SJSA1 (cell line): ENCODE measurements at regions not wholly inside any gene's neighbourhood (a gene's known extent, or its start where the extent isn't known, plus 50 kb on each side); places are given as distances from the start of the nearest gene placed in this dataset.
"Not testable (repeated sequence)": the region's sequence is repeated elsewhere in the genome, so short reads cannot be mapped to it uniquely, and the experiment has no call there.

Source experiments
- DNase-seq, 2 experiments: peaks; one replicate each; pipeline ENCODE4 v3.0.0-alpha.2; 2015 to 2020; ENCODE audit warnings: low spot score in 2 of 2, low read depth in 1 of 2
- H3K27ac ChIP-seq: fragments of 250-450 bp; sonication (Bioruptor Pico); 2 replicates; pipeline ENCODE4 v1.5.1; 2020; ENCODE audit warnings: mild to moderate bottlenecking, moderate library complexity
- H3K27me3 ChIP-seq: fragments of 250-450 bp; sonication (Bioruptor Pico); replicated peaks from 2 replicates; pipeline ENCODE4 v1.5.1; 2020; ENCODE audit warnings: mild to moderate bottlenecking, moderate library complexity
- H3K36me3 ChIP-seq: fragments of 250-450 bp; sonication (Bioruptor Pico); 2 replicates; pipeline ENCODE4 v1.5.1; 2020; ENCODE audit warnings: mild to moderate bottlenecking
- H3K4me1 ChIP-seq: fragments of 250-450 bp; sonication (Bioruptor Pico); replicated peaks from 2 replicates; pipeline ENCODE4 v1.6.1; 2021; ENCODE audit warnings: mild to moderate bottlenecking
- H3K4me3 ChIP-seq: fragments of 250-450 bp; sonication (Bioruptor Pico); 2 replicates; pipeline ENCODE4 v1.5.1; 2020; ENCODE audit warnings: mild to moderate bottlenecking
- H3K9me3 ChIP-seq: fragments of 250-450 bp; sonication (Bioruptor Pico); replicated peaks from 2 replicates; pipeline ENCODE4 v1.5.1; 2020; ENCODE audit warnings: mild to moderate bottlenecking

- H3K27ac ChIP-seq, H3K36me3 ChIP-seq, H3K27me3 ChIP-seq, H3K4me1 ChIP-seq, H3K4me3 ChIP-seq, DNase-seq, H3K9me3 ChIP-seq: not testable (repeated sequence)
Observed at GRCh38 chr2:208773074-208773473, 366.5 kb downstream of the PTH2R start.

GRCh38 chr2:208781166-208781565, 374.6 kb downstream of the PTH2R start:
- Histone ChIP-seq H3K27me3 (no peaks in the 10 kb centered on the region), H3K27ac (no peak overlapping the region), H3K9me3 (no peaks in the 10 kb centered on the region), H3K4me1 (no peaks in the 10 kb centered on the region), H3K4me3 (no peak overlapping the region), H3K36me3 (no peaks in the 10 kb centered on the region)
- DNase-seq, result no peak

GRCh38 chr2:208782097-208782496, 375.5 kb downstream of the PTH2R start:
- no peak for DNase-seq
- H3K36me3 ChIP-seq, result no peaks in the 10 kb centered on the region
- H3K4me3 ChIP-seq, result no peak overlapping the region
- H3K9me3 ChIP-seq, result no peaks in the 10 kb centered on the region
- H3K27ac ChIP-seq, result no peak overlapping the region
- H3K4me1 ChIP-seq, result no peaks in the 10 kb centered on the region
- no peaks in the 10 kb centered on the region for H3K27me3 ChIP-seq

GRCh38 chr2:208783184-208783583, 376.6 kb downstream of the PTH2R start:
- Histone ChIP-seq H3K4me1 (no peaks in the 10 kb centered on the region), H3K4me3 (no peak overlapping the region), H3K36me3 (no peaks in the 10 kb centered on the region), H3K9me3 (no peaks in the 10 kb centered on the region), H3K27ac (no peak overlapping the region), H3K27me3 (no peaks in the 10 kb centered on the region)
- no peak for DNase-seq

GRCh38 chr2:208784774-208785173, 378.2 kb downstream of the PTH2R start:
- H3K4me3 ChIP-seq, H3K27ac ChIP-seq, DNase-seq, H3K27me3 ChIP-seq, H3K9me3 ChIP-seq, H3K4me1 ChIP-seq, H3K36me3 ChIP-seq: not testable (repeated sequence)

GRCh38 chr2:208791257-208791656, 384.7 kb downstream of the PTH2R start:
- Histone ChIP-seq H3K9me3 (no peaks in the 10 kb centered on the region), H3K36me3 (no peaks in the 10 kb centered on the region), H3K4me1 (no peaks in the 10 kb centered on the region), H3K27me3 (no peaks in the 10 kb centered on the region), H3K4me3 (no peak overlapping the region), H3K27ac (no peak overlapping the region)
- DNase-seq, result no peak

- Histone ChIP-seq H3K4me1 (no peaks in the 10 kb centered on the region), H3K36me3 (no peaks in the 10 kb centered on the region), H3K9me3 (no peaks in the 10 kb centered on the region), H3K27me3 (no peaks in the 10 kb centered on the region), H3K4me3 (no peak overlapping the region), H3K27ac (no peak overlapping the region)
- DNase-seq, result no peak
Observed at GRCh38 chr2:208792766-208793165, 386.2 kb downstream of the PTH2R start.

- H3K4me3 ChIP-seq, result no peak overlapping the region
- no peaks in the 10 kb centered on the region for H3K27me3 ChIP-seq
- H3K4me1 ChIP-seq, result no peaks in the 10 kb centered on the region
- no peak overlapping the region for H3K27ac ChIP-seq
- no peaks in the 10 kb centered on the region for H3K9me3 ChIP-seq
- DNase-seq, result no peak
- no peaks in the 10 kb centered on the region for H3K36me3 ChIP-seq
Observed at GRCh38 chr2:208793434-208793833, 386.8 kb downstream of the PTH2R start.

- H3K36me3 ChIP-seq, result no peaks in the 10 kb centered on the region
- no peak for DNase-seq
Observed at GRCh38 chr2:208794288-208794975, 387.8 kb downstream of the PTH2R start.

GRCh38 chr2:208798698-208799097, 392.1 kb downstream of the PTH2R start:
- H3K27me3 ChIP-seq, result no peaks in the 10 kb centered on the region
- no peaks in the 10 kb centered on the region for H3K36me3 ChIP-seq
- no peaks in the 10 kb centered on the region for H3K9me3 ChIP-seq
- no peak overlapping the region for H3K4me3 ChIP-seq
- H3K27ac ChIP-seq, result no peak overlapping the region
- DNase-seq, result no peak
- H3K4me1 ChIP-seq, result no peaks in the 10 kb centered on the region

More at GRCh38 chr2:208794288-208794975, 387.8 kb downstream of the PTH2R start:
- Histone ChIP-seq H3K27me3 (no peaks in the 10 kb centered on the region), H3K4me1 (no peaks in the 10 kb centered on the region), H3K4me3 (no peak overlapping the region), H3K27ac (no peak overlapping the region), H3K9me3 (no peaks in the 10 kb centered on the region)

GRCh38 chr2:208799397-208799796, 392.8 kb downstream of the PTH2R start:
- no peak overlapping the region for H3K27ac ChIP-seq
- no peaks in the 10 kb centered on the region for H3K27me3 ChIP-seq
- H3K4me1 ChIP-seq, result no peaks in the 10 kb centered on the region
- no peak overlapping the region for H3K4me3 ChIP-seq
- H3K9me3 ChIP-seq, result no peaks in the 10 kb centered on the region
- no peak for DNase-seq
- no peaks in the 10 kb centered on the region for H3K36me3 ChIP-seq

- H3K9me3 ChIP-seq, H3K27me3 ChIP-seq, DNase-seq, H3K4me3 ChIP-seq, H3K36me3 ChIP-seq, H3K4me1 ChIP-seq, H3K27ac ChIP-seq: not testable (repeated sequence)
Observed at GRCh38 chr2:208800887-208801286, 394.3 kb downstream of the PTH2R start.

GRCh38 chr2:208807756-208808155, 401.2 kb downstream of the PTH2R start:
- peak in 1 of 2 experiments; percentile 31 for DNase-seq
- Histone ChIP-seq H3K36me3 (no peaks in the 10 kb centered on the region), H3K27me3 (no peaks in the 10 kb centered on the region), H3K27ac (no peak overlapping the region), H3K4me1 (no peaks in the 10 kb centered on the region), H3K9me3 (no peaks in the 10 kb centered on the region), H3K4me3 (no peak overlapping the region)

GRCh38 chr2:208811885-208812284, 405.3 kb downstream of the PTH2R start:
- not testable (repeated sequence) for H3K4me3 ChIP-seq, H3K4me1 ChIP-seq, H3K9me3 ChIP-seq, DNase-seq, H3K36me3 ChIP-seq, H3K27ac ChIP-seq, H3K27me3 ChIP-seq

GRCh38 chr2:208819190-208819589, 412.6 kb downstream of the PTH2R start:
- H3K4me3 ChIP-seq, result no peak overlapping the region
- H3K36me3 ChIP-seq, result no peaks in the 10 kb centered on the region
- H3K27ac ChIP-seq, result no peak overlapping the region
- H3K4me1 ChIP-seq, result no peaks in the 10 kb centered on the region
- H3K9me3 ChIP-seq, result no peaks in the 10 kb centered on the region
- no peak for DNase-seq
- H3K27me3 ChIP-seq, result no peaks in the 10 kb centered on the region
